ENCODE measurements at regions not wholly inside any gene's neighbourhood (a gene's known extent, or its start where the extent isn't known, plus 50 kb on each side); places are given as distances from the start of the nearest gene placed in this dataset.

DNA sequence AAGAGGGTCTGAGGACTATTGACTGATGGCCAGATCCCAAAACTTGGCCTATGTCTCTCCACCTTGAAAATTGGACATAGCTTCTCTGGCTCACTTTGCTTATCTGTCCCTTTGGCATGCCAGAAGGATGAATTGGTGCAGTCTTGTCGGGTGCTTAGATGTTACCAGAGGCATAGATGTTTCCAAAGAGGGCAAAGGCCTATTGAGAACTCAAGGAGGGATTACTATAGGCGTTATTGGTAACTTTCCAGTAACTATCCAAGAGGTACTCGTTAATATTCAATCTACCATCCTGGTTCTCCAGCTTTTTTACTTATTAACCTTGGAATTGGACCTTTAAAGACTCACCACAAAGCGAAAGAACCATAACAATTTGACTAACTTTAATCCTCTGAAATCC, 368.3 kb upstream of the ESRRG start:
- no peak for DNase-seq (ENCODE audit: low read depth in 2 of 2)

- DNase-seq (ENCODE audit: low read depth in 2 of 2) = no peak
These were observed 367.1 kb upstream of the ESRRG start for GRCh38 chr1:217090060-217090911.

GRCh38 chr1:217089361-217090014, 366.3 kb upstream of the ESRRG start:
- no peak for DNase-seq (ENCODE audit: low read depth in 2 of 2)

- DNase-seq (ENCODE audit: low read depth in 2 of 2) = no peak
These were observed 365.5 kb upstream of the ESRRG start for GRCh38 chr1:217088521-217089284.

- no peak for DNase-seq (ENCODE audit: low read depth in 2 of 2)
These were observed 364.8 kb upstream of the ESRRG start for GRCh38 chr1:217088011-217088410.

DNA sequence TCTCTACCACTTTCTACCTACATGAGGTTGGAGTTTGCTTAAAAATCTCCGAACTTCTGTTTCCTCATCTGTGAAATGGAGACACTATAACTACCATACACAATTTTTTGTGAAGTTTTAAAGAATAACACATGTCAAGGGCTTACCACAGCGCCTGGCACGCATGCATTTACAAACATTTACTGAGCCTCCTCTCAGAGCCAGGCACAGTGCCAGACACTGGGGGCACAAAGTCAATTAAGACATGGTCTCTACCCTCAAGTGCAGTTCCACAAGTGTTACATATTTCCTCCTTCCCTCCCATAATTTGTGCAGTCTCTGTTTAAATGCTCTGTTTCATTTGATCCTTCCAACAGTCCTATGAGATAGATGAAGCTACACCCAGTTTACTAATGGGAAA, 356.4 kb upstream of the ESRRG start:
- DNase-seq (ENCODE audit: low read depth in 2 of 2) = no peak

- DNase-seq (ENCODE audit: low read depth in 2 of 2) = no peak
These were observed 355.7 kb upstream of the ESRRG start for GRCh38 chr1:217078959-217079358.

DNA sequence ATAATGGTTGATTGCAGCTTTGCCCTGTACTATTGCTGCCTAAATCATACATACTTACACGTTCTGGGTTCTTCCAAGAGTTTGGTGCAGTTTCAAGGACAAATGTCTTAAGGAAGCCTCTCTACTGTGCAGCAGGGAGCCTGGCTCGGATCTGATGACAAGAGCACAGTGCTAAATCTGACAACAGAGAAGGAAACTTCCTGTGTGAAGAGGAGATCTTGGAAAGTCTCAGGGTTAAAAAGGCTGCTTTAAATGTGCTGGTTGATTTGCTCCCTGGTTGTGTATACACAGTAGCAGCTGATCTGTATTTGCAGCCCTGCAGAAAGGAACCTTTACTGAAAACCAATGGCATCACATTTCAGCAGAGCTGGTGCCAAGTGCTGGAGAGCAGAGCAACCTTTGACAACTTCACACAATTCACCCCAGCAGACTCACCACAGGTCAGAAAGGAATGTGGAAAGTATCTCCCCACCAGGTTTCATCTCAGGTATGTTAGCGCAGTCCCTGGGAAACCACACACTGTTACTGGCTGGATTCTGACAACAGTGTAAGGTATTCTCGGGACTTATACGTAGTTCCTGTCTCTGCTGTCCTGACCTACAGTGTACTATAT, 355.0 kb upstream of the ESRRG start:
- DNase-seq (ENCODE audit: low read depth in 2 of 2) = no peak

DNA sequence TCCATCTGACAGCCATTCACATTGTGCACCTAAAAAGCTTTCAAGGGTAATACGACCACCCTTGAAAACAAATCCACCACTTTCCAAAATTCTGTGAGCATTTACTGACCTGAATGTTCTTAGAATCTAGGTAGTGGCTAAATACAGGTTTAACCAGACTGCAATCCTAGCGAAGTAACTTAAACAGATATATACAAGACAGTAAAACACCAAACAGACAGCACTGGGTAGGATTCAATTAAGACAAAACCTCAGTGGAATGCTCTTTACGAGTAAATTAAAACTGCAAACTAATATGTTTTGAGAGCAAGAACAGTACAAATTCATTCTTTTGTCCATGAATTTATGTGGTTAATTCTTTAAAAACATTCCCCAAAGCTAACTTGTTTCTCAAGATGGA, 354.2 kb upstream of the ESRRG start:
- DNase-seq (ENCODE audit: low read depth in 2 of 2) = no peak

GRCh38 chr1:217076902-217077301, 353.7 kb upstream of the ESRRG start:
- DNase-seq (ENCODE audit: low read depth in 2 of 2) = no peak

DNA sequence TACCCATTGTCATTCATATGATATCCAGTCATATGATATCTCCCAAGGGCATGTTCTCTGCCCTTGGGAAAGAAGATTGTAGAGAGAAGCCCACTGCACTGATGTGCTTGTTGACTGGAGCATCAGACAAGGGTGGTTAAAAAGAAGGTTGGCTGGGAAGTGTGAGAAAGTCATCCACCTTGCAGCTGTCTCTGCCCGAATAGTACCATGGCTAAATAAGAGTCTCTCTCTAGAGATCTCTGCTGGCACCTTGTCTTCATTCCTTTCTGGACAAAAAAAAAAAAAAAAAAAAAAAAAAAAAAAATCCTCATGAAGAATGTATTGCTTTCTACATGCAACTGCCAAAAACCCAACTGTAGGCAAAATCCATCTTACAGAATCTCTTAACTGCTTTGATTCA, 349.7 kb upstream of the ESRRG start:
- no peak for DNase-seq (ENCODE audit: low read depth in 2 of 2)

GRCh38 chr1:217067642-217068041, 344.4 kb upstream of the ESRRG start:
- DNase-seq (ENCODE audit: low read depth in 2 of 2) = no peak

DNA sequence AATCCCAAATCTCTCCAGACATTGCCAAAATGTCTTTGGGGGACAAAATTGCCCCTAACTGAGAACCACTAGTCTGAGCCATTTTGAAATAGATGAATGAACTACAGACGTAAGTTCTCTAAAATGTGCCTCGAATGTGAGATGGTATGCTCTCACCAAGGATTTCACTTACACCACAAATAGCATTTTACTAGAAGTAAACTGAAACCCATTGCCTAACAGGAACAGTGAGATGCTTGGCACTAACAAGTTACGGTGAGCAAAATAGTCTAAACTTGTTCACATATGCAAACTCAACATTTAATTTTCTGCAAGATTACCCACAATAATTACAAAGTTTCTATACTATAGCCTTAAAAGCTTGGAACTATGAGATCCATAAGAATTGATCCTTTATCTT, 343.6 kb upstream of the ESRRG start:
- no peak for DNase-seq (ENCODE audit: low read depth in 2 of 2)

DNA sequence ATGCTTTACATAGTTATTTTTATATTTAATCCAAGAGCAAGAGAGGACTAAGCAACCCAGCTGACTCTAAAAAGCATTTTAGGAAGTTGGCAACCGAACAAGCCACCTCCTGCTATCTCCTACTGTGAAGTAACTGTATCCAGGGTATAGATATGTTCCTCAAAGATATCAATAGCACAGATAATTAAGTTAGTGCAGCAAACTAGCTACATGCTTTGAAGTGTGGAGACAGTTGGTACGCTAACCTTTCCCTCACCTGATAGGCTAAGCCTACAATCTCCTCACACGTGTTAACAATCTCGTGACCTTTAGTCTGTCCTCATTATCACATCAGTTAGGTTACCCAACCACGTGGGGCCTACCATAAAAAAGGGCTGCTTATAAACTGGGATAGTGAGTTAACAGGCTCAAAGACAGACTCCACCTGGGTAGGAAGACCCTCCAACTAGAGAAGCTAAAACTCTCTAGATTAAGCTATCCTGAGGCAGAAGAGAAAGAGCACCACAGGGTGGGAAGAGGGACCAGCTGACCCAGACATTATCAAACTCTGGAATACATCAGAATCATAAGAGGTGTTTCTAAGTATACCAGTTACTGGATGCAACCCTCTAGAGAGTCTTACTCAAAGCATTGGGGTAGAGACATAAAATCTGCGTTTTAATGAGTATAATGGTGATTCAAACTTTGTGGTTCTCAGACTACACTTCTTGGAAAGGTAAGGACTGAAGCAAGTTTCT, 340.1 kb upstream of the ESRRG start:
- no peak for DNase-seq (ENCODE audit: low read depth in 2 of 2)

- no peak for DNase-seq (ENCODE audit: low read depth in 2 of 2)
These were observed 339.4 kb upstream of the ESRRG start for GRCh38 chr1:217062586-217062985.

DNA sequence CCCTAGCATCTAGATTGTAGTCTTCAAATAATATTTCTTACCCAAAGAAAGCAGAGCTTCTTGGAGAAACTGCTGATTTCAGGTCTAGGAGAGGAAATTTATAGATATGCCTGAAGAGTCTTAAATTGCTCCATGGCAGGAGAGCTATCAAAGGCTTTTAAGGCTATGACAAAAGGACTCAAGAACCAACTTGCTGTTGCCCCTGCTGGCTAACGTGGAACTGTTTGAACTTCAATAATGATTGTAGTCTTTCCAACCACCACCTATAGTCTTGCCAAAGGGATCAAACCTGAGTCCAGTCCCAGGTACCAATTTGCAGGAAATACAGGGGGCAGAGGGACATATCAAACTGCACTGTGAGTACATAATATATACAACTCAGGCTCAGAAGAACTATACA, 336.2 kb upstream of the ESRRG start:
- DNase-seq (ENCODE audit: low read depth in 2 of 2) = no peak

- DNase-seq (ENCODE audit: low read depth in 2 of 2) = no peak
These were observed 330.4 kb upstream of the ESRRG start for GRCh38 chr1:217053676-217054075.

GRCh38 chr1:217052626-217053025, 329.4 kb upstream of the ESRRG start:
- no peak for DNase-seq (ENCODE audit: low read depth in 2 of 2)

- DNase-seq (ENCODE audit: low read depth in 2 of 2) = no peak
These were observed 329.0 kb upstream of the ESRRG start for GRCh38 chr1:217052196-217052595.

GRCh38 chr1:217049721-217050120, 326.5 kb upstream of the ESRRG start:
- DNase-seq (ENCODE audit: low read depth in 2 of 2) = no peak

DNA sequence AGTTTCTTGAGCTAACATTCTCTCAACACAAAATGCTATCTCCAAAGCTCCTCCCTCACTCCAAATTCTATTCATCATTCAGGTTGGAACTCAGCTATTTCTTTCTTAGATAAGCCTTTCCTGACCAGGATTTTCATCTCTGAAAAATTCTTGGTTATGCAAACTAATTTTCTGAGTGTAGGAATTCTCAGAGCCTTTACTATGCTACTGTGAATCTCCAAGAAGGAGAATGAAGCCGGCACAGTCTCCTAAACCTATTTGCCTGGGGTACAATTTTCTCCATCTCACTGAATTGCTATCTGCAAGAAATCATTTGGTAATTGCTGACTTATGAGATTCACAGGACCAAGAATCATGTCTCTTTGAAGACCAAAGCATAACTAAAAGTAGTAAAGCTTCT, 325.9 kb upstream of the ESRRG start:
- no peak for DNase-seq (ENCODE audit: low read depth in 2 of 2)
